Endothelial cell of umbilical vein (primary cell): ENCODE measurements at regions not wholly inside any gene's neighbourhood (a gene's known extent, or its start where the extent isn't known, plus 50 kb on each side); places are given as distances from the start of the nearest gene placed in this dataset.

Experiments
- BruUV-seq: library from RNA; stranded (reverse); fragments of 400-500 nt; replicated peaks from 2 replicates; lab custom pipeline; 2021; lab: Mats Ljungman, UMichigan
- CTCF ChIA-PET: fragments of 300-600, 350-600 bp; sonication (Branson Sonifier 250); formaldehyde crosslinking; loops from one replicate; lab custom pipeline; 2021; ENCODE audit warnings: antibody characterized with exemption, inconsistent platforms; lab: Charles Lee
- POLR2A ChIA-PET: fragments of 300-600, 350-600 bp; sonication (Branson Sonifier 250); formaldehyde crosslinking; loops from one replicate; lab custom pipeline; 2021; ENCODE audit warnings: antibody characterized with exemption, inconsistent platforms; lab: Charles Lee
- DNase-seq: peaks from one replicate; pipeline ENCODE4 v3.0.0-alpha.2; 2011; ENCODE audit warnings: low read depth, low spot score
- FAIRE-seq: peaks from 2 replicates; lab custom pipeline; 2011; peaks lifted over from hg19 to GRCh38; lab: Jason Lieb, UNC
- H2AFZ ChIP-seq: 2 replicates; pipeline ENCODE4 v1.6.0; 2012; ENCODE audit warnings: low read depth, low read length, control low read depth, inconsistent platforms
- H3K27ac ChIP-seq: 2 replicates; pipeline ENCODE4 v1.5.1; 2011; ENCODE audit warnings: low read depth, mild to moderate bottlenecking, control low read depth, low read length, moderate library complexity; ENCODE audit not compliant: insufficient read depth
- H3K27me3 ChIP-seq, 2 experiments: 2 replicates each; pipeline versions ENCODE4 v1.6.0 to v1.6.1; 2011; ENCODE audit warnings: low read length in 2 of 2, mixed read lengths in 1 of 2; ENCODE audit not compliant: control insufficient read depth in 2 of 2, insufficient read depth in 2 of 2
- H3K36me3 ChIP-seq, 2 experiments: 2 replicates in 1 of 2; 3 replicates in 1 of 2; pipeline ENCODE4 v1.5.1; 2011; ENCODE audit warnings: low read length in 2 of 2, mild to moderate bottlenecking in 1 of 2, moderate library complexity in 1 of 2; ENCODE audit not compliant: control insufficient read depth in 2 of 2, insufficient read depth in 2 of 2; ENCODE audit errors: extremely low read depth in 1 of 2
- H3K4me1 ChIP-seq: 3 replicates; pipeline ENCODE4 v1.5.1; 2011; ENCODE audit warnings: mild to moderate bottlenecking, low read length; ENCODE audit not compliant: control insufficient read depth, insufficient read depth; ENCODE audit errors: extremely low read depth
- H3K4me2 ChIP-seq: 2 replicates; pipeline ENCODE4 v1.6.1; 2011; ENCODE audit warnings: low read length, control low read depth, mixed read lengths; ENCODE audit not compliant: insufficient read depth
- H3K4me3 ChIP-seq, 3 experiments: fragments of 200-600 bp in 1 of 3; sonication (generic), shearing (Covaris generic) in 1 of 3; replicated peaks in 1 of 3; 2 replicates each; pipeline ENCODE4 v1.5.1; 2011 to 2016; ENCODE audit warnings: control low read depth in 3 of 3, low read length in 3 of 3, mild to moderate bottlenecking in 2 of 3, inconsistent platforms in 1 of 3, low read depth in 1 of 3, moderate library complexity in 1 of 3; ENCODE audit not compliant: insufficient read depth in 1 of 3
- H3K79me2 ChIP-seq: 2 replicates; pipeline ENCODE4 v1.6.0; 2012; ENCODE audit warnings: low read length, inconsistent platforms; ENCODE audit not compliant: control insufficient read depth, insufficient read depth
- H3K9ac ChIP-seq: replicated peaks from 2 replicates; pipeline ENCODE3; 2011; ENCODE audit warnings: low read length, control low read depth; ENCODE audit not compliant: insufficient read depth; ENCODE audit errors: extremely low read depth
- H3K9me1 ChIP-seq: replicated peaks from 3 replicates; pipeline ENCODE4 v1.6.0; 2011; ENCODE audit warnings: mild to moderate bottlenecking, low read length; ENCODE audit not compliant: control insufficient read depth, insufficient read depth; ENCODE audit errors: extremely low read depth
- H3K9me3 ChIP-seq: replicated peaks from 2 replicates; pipeline ENCODE4 v1.5.1; 2012; ENCODE audit warnings: low read length, inconsistent platforms; ENCODE audit not compliant: control insufficient read depth, insufficient read depth
- H4K20me1 ChIP-seq: replicated peaks from 2 replicates; pipeline ENCODE3; 2011; ENCODE audit warnings: mild to moderate bottlenecking, low read length; ENCODE audit not compliant: control insufficient read depth, insufficient read depth; ENCODE audit errors: extremely low read depth
- CTCF ChIP-seq, 2 donors: IDR thresholded peaks; 1 replicate in 1 of 2; 2 replicates in 1 of 2; pipeline ENCODE4 v1.5.1; 2011; ENCODE audit warnings: low read length in 2 of 2, mild to moderate bottlenecking in 2 of 2, moderate library complexity in 2 of 2, control low read depth in 1 of 2, inconsistent platforms in 1 of 2, low read depth in 1 of 2; ENCODE audit not compliant: insufficient read depth in 1 of 2; ENCODE audit errors: extremely low read depth in 1 of 2
- EZH2 ChIP-seq: IDR thresholded peaks from 2 replicates; pipeline ENCODE4 v1.6.1; 2012; ENCODE audit warnings: borderline replicate concordance, low read depth, mild to moderate bottlenecking, moderate library complexity, low read length, inconsistent platforms; ENCODE audit not compliant: severe bottlenecking
- FOS ChIP-seq: IDR thresholded peaks from 2 replicates; pipeline ENCODE4 v1.6.1; 2011; ENCODE audit warnings: mild to moderate bottlenecking, low read length, moderate library complexity, borderline replicate concordance; ENCODE audit not compliant: insufficient read depth
- GATA2 ChIP-seq: IDR thresholded peaks from 2 replicates; pipeline ENCODE4 v1.7.0; 2011; ENCODE audit warnings: low read depth, mild to moderate bottlenecking, moderate library complexity, mixed read lengths, low read length; ENCODE audit not compliant: insufficient read length, insufficient read depth
- JUN ChIP-seq: IDR thresholded peaks from 2 replicates; pipeline ENCODE4 v1.6.1; 2011; ENCODE audit warnings: borderline replicate concordance, low read depth; ENCODE audit not compliant: insufficient read length, insufficient read depth
- MAX ChIP-seq: IDR thresholded peaks from 2 replicates; pipeline ENCODE4 v1.6.1; 2011; ENCODE audit not compliant: insufficient read depth, insufficient read length
- MYC ChIP-seq: IDR thresholded peaks from one replicate; pipeline ENCODE4 v1.6.1; 2011; ENCODE audit warnings: mild to moderate bottlenecking, low read depth, low read length
- POLR2A ChIP-seq: IDR thresholded peaks from 2 replicates; pipeline ENCODE4 v1.6.1; 2012; ENCODE audit warnings: low read depth, mild to moderate bottlenecking, control low read depth, low read length
- POLR2AphosphoS5 ChIP-seq: IDR thresholded peaks from 2 replicates; pipeline ENCODE4 v1.6.1; 2012; ENCODE audit warnings: low read depth, mild to moderate bottlenecking, control low read depth, low read length, moderate library complexity; ENCODE audit not compliant: insufficient read depth
- dilution Hi-C: fragments of 300-500 bp; cut with MboI; formaldehyde crosslinking; loops from one replicate; pipeline ENCODE4 v1.15.0; 2019; ENCODE audit warnings: low sequenced_read_pairs; ENCODE audit not compliant: extremely low pct_ligation_motif_present
- intact Hi-C: fragments of 100-400 bp; cut with micrococcal nuclease; formaldehyde crosslinking; loops from one replicate; pipeline ENCODE4 v1.10.0; 2022

GRCh38 chr17:77271411-77271810 is 130.6 kb downstream of the SEC14L1 start:
- BruUV-seq, result no TSS peak

More at GRCh38 chr17:77271411-77271810, 130.6 kb downstream of the SEC14L1 start:
- Histone ChIP-seq H3K79me2 (no peaks in the 10 kb centered on the region), H3K4me1 (no peaks in the 10 kb centered on the region), H3K4me2 (no peak overlapping the region), H3K4me3 (no peak overlapping the region), H3K9ac (no peak overlapping the region), H2AFZ (no peak overlapping the region), H3K27ac (no peak overlapping the region), H4K20me1 (no peaks in the 10 kb centered on the region), H3K9me3 (no peaks in the 10 kb centered on the region), H3K9me1 (no peaks in the 10 kb centered on the region), H3K27me3 (peaks cover 2 to 5% of the 10 kb centered on the region in 2 experiments), H3K36me3 (no peaks in the 10 kb centered on the region)
- intact Hi-C loops, result no loop called here
- TF ChIP-seq CTCF (IDR thresholded peaks at IDR 0.05; ENCODE audit: extremely low read depth in 1 of 2, insufficient read depth in 1 of 2, low read depth in 1 of 2, low read length in 2 of 2) (no peak), MYC (no peak), FOS (no peak), JUN (no peak), EZH2 (no peak), MAX (no peak), GATA2 (no peak), POLR2AphosphoS5 (no peak), POLR2A (no peak)
- ChIA-PET POLR2A (no interaction called here), CTCF (interaction anchor here (1.2 kb wide), 1 partner anchor 16 kb away, joined by 4 read pairs; no protein-coding TSS in a partner anchor)
- DNase-seq, result no peak
- dilution Hi-C loops, result no loop called here
- no peak for FAIRE-seq
